Endodermal cell (in vitro differentiated cells): ENCODE measurements at regions not wholly inside any gene's neighbourhood (a gene's known extent, or its start where the extent isn't known, plus 50 kb on each side); places are given as distances from the start of the nearest gene placed in this dataset.

Experiments used
- DNase-seq: peaks from one replicate; pipeline ENCODE4 v3.0.0-alpha.2; 2017
- H3K27ac ChIP-seq: 2 replicates; pipeline ENCODE4 v1.5.1; 2013; ENCODE audit warnings: mild to moderate bottlenecking, low read depth, low read length, moderate library complexity
- H3K27me3 ChIP-seq: 2 replicates; pipeline ENCODE4 v1.6.1; 2013; ENCODE audit warnings: mild to moderate bottlenecking, low read length, moderate library complexity; ENCODE audit not compliant: insufficient read depth, control insufficient read depth, poor library complexity, severe bottlenecking
- H3K36me3 ChIP-seq: 2 replicates; pipeline ENCODE4 v1.7.0; 2013; ENCODE audit warnings: mild to moderate bottlenecking, low read length, moderate library complexity; ENCODE audit not compliant: control insufficient read depth, insufficient read depth
- H3K4me1 ChIP-seq: one replicate; pipeline ENCODE4 v1.7.0; 2013; ENCODE audit warnings: low read length; ENCODE audit not compliant: control insufficient read depth, insufficient read depth
- H3K4me3 ChIP-seq: 2 replicates; pipeline ENCODE4 v1.5.1; 2013; ENCODE audit warnings: mild to moderate bottlenecking, low read length, moderate library complexity
- H3K9ac ChIP-seq: 2 replicates; pipeline ENCODE4 v1.6.1; 2013; ENCODE audit warnings: mild to moderate bottlenecking, low read length, moderate library complexity; ENCODE audit not compliant: poor library complexity, severe bottlenecking; ENCODE audit errors: extremely low read depth
- H3K9me3 ChIP-seq: 2 replicates; pipeline ENCODE4 v1.6.1; 2013; ENCODE audit warnings: mild to moderate bottlenecking, low read length, moderate library complexity; ENCODE audit not compliant: control insufficient read depth
- H3K27ac Mint-ChIP-seq: 2 replicates; pipeline ENCODE4 v1.8.0; 2020; ENCODE audit warnings: mixed read lengths
- H3K27me3 Mint-ChIP-seq: 2 replicates; pipeline ENCODE4 v1.8.0; 2021; ENCODE audit warnings: mild to moderate bottlenecking, mixed read lengths; ENCODE audit not compliant: insufficient read depth
- H3K36me3 Mint-ChIP-seq: 2 replicates; pipeline ENCODE4 v1.8.0; 2020; ENCODE audit warnings: low read depth, mixed read lengths
- H3K4me1 Mint-ChIP-seq: 2 replicates; pipeline ENCODE4 v1.8.0; 2020; ENCODE audit warnings: mixed read lengths
- H3K4me3 Mint-ChIP-seq: 2 replicates; pipeline ENCODE4 v1.8.0; 2020; ENCODE audit warnings: mild to moderate bottlenecking, moderate library complexity, mixed read lengths
- H3K9me3 Mint-ChIP-seq: 2 replicates; pipeline ENCODE4 v1.8.0; 2020; ENCODE audit warnings: mild to moderate bottlenecking, mixed read lengths
- WGBS, 2 experiments: methylation state at CpG; one replicate each; pipeline versions ENCODE4 v1.1.5 to v1.1.7; 2013; ENCODE audit warnings: missing lambda C conversion rate in 2 of 2, mixed read lengths in 1 of 2; ENCODE audit not compliant: insufficient coverage in 1 of 2, insufficient read length in 1 of 2; 5-methylcytosine and 5-hydroxymethylcytosine counted together
- TF ChIP-seq, protein P1 (sequence below): fragments of 200-600 bp; sonication (generic); conservative IDR thresholded peaks from 2 replicates; pipeline ENCODE4 v1.5.0; 2021; ENCODE audit warnings: antibody characterized with exemption, mild to moderate bottlenecking

DNA sequence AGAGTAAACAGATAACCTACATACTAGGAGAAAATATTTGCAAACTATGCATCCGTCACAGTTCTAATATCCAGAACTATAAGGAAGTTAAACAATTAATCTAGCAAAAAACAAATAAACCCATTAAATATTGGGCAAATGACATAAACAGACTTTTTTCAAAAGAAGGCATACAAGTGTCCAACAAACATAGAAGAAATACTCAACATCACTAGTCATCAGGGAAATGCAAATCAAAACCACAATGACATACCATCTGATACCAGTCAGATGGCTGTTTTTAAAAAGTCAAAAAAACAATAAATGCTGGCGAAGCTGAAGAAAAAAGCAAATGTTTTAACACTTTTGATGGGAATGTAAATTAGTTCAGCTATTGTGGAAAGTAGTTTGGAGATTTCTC is 1117.7 kb upstream of the MAP3K7 start:
- 91 to 100% methylated on average over 1 to 2 of the region's 2 CpGs for WGBS, 2 experiments
- H3K27ac Mint-ChIP-seq = no peak overlapping the region
- no peak overlapping the region for H3K4me3 Mint-ChIP-seq

DNA sequence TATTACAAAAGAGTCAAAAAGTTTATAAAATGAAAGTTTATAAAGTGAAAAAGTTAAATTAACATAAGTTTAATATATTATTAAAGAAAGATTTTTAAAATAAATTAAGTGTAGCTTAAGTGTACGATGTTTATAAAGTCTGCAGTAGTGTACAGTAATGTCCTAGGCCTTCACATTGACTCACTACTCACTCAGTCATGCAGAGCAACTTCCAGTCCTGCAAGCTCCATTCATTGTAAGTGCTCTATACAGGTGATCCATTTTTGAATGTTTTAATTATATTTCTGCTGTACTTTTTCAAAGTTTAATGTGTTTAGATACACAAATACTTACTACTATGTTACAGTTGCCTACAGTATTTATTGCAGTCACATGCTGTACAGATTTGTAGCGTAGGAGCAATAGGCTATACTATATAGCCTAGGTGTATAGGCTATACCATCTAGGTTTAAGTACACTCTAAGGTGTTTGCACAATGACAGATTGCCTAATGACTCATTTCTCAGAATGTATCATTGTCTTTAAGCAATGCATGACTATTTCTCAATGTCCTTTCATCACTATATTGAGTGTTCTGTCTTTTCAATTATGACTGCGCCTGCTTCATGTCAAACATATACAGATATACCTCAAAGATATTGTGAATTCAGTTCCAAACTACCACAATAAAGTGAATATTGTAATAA is 1110.3 kb upstream of the MAP3K7 start:
- no peak overlapping the region for H3K27ac Mint-ChIP-seq
- Histone ChIP-seq H3K4me1 (no peaks in the 10 kb centered on the region), H3K9ac (no peak overlapping the region), H3K9me3 (no peaks in the 10 kb centered on the region), H3K27ac (no peak overlapping the region), H3K27me3 (no peaks in the 10 kb centered on the region), H3K36me3 (no peaks in the 10 kb centered on the region), H3K4me3 (no peak overlapping the region)
- no peak for DNase-seq
- H3K4me1 Mint-ChIP-seq = no peaks in the 10 kb centered on the region
- H3K27me3 Mint-ChIP-seq = no peaks in the 10 kb centered on the region
- H3K36me3 Mint-ChIP-seq = no peaks in the 10 kb centered on the region
- H3K9me3 Mint-ChIP-seq = no peaks in the 10 kb centered on the region
- 96% methylated on average over 3 of the region's 3 CpGs; no CpG with 5 or more reads in 1 of the 2 experiments for WGBS, 2 experiments
- TF ChIP-seq, protein P1, sequence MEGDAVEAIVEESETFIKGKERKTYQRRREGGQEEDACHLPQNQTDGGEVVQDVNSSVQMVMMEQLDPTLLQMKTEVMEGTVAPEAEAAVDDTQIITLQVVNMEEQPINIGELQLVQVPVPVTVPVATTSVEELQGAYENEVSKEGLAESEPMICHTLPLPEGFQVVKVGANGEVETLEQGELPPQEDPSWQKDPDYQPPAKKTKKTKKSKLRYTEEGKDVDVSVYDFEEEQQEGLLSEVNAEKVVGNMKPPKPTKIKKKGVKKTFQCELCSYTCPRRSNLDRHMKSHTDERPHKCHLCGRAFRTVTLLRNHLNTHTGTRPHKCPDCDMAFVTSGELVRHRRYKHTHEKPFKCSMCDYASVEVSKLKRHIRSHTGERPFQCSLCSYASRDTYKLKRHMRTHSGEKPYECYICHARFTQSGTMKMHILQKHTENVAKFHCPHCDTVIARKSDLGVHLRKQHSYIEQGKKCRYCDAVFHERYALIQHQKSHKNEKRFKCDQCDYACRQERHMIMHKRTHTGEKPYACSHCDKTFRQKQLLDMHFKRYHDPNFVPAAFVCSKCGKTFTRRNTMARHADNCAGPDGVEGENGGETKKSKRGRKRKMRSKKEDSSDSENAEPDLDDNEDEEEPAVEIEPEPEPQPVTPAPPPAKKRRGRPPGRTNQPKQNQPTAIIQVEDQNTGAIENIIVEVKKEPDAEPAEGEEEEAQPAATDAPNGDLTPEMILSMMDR = no peak
- H3K4me3 Mint-ChIP-seq = no peak overlapping the region

More for the DNA sequence above, 1117.7 kb upstream of the MAP3K7 start:
- no peaks in the 10 kb centered on the region for H3K9me3 Mint-ChIP-seq
- H3K4me3 ChIP-seq = no peak overlapping the region
- H3K4me1 Mint-ChIP-seq = no peaks in the 10 kb centered on the region
- H3K9me3 ChIP-seq = no peaks in the 10 kb centered on the region
- no peak for DNase-seq
- TF ChIP-seq, protein P1 = no peak
- H3K36me3 Mint-ChIP-seq = no peaks in the 10 kb centered on the region
- H3K27me3 ChIP-seq = no peaks in the 10 kb centered on the region
- H3K9ac ChIP-seq = no peak overlapping the region
- H3K27ac ChIP-seq = no peak overlapping the region
- no peaks in the 10 kb centered on the region for H3K36me3 ChIP-seq
- no peaks in the 10 kb centered on the region for H3K27me3 Mint-ChIP-seq
- H3K4me1 ChIP-seq = no peaks in the 10 kb centered on the region

DNA sequence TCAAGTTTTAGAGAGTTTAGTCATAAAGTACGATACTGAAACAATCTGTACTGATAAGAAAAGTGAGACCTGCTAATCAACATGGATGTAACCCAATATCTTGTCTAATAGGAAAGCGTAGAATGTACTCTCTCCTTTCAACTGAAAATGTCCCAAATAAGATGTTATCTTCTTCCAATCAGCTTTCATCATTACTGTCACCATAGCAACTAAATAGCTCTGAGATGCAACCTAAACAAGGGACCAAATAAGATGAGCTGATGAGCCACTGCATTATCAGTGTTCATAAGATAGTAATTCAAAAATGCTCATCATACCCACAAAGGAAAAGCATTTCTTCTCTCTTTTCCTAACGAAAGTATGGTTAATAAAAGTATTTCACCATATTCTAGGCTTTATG is 1108.3 kb upstream of the MAP3K7 start:
- no peak overlapping the region for H3K9ac ChIP-seq
- Mint-ChIP-seq H3K4me1 (no peaks in the 10 kb centered on the region), H3K27me3 (no peaks in the 10 kb centered on the region), H3K36me3 (no peaks in the 10 kb centered on the region), H3K4me3 (no peak overlapping the region), H3K9me3 (no peaks in the 10 kb centered on the region), H3K27ac (no peak overlapping the region)
- no peaks in the 10 kb centered on the region for H3K36me3 ChIP-seq
- WGBS, 2 experiments = 88 to 100% methylated on average over 1 to 3 of the region's 3 CpGs
- no peaks in the 10 kb centered on the region for H3K9me3 ChIP-seq
- H3K4me1 ChIP-seq = no peaks in the 10 kb centered on the region
- no peaks in the 10 kb centered on the region for H3K27me3 ChIP-seq
- DNase-seq = no peak
- no peak overlapping the region for H3K4me3 ChIP-seq
- TF ChIP-seq, protein P1 = no peak
- no peak overlapping the region for H3K27ac ChIP-seq
